ENCODE measurements at regions not wholly inside any gene's neighbourhood (a gene's known extent, or its start where the extent isn't known, plus 50 kb on each side); places are given as distances from the start of the nearest gene placed in this dataset.

DNA sequence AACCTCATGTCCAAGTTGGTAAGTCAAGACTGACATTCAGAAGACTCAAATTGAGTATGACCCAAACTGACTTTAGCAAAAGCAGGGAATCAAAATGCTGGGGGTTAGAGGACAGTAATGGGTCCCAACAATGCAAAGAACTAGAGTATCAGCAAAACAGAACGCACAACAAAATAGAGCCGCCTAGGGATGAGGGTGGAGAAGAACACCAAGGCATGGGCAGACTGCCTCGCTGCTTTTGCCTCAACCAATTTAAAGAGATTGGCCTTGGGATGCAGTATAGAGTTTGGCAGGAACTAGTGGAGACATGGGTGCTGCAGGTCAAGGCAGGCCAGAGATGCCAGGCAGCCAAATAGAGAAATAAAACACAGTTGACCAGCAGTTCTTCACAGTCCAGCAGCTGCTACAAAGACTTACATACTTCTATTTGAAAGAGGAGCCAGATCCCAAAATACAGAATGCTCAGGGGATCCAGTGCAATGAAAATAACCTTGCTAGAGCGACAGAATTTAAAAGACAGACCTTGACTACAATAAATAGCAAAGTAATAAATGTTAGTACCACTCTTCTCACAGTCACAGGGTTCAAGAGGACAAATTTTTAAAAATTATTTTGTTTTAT, 83.9 kb upstream of the NIPBL start:
- TF ChIP-seq YY1 (IDR thresholded peaks at IDR 0.05; ENCODE audit: insufficient read depth, insufficient read length): no peak
- no peak for TF ChIP-seq ZNF274 (IDR thresholded peaks at IDR 0.05; ENCODE audit: low read depth, low read length)
